ENCODE measurements at regions not wholly inside any gene's neighbourhood (a gene's known extent, or its start where the extent isn't known, plus 50 kb on each side); places are given as distances from the start of the nearest gene placed in this dataset.

DNA sequence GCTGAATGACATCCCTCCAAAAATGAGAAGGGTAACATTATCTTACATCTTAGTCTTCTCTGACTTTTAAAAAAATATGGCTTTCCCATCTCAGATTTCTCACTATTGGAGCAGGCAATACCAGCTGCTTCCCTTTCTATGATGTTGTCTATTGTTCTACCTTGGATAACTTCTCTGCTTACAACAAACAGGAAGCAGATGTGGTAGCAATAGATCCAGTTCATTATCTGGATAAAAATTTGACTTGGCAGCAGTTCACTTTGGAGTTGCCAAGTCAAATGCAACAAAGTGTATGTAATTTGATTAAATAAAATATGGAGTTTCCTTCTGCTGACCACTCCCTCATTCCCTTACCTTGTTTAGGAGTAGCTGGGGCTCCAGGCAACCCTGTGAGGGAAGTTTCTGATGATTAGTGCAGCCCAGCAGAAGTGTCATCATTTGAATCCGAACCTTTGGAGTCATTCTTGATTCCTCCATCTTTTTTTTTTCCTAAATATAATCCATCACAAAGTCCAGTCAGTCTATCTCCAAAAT lies 72.0 kb upstream of the GPRIN3 start:
- POLR2A ChIA-PET (ENCODE audit: unreplicated experiment), result no interaction called here

DNA sequence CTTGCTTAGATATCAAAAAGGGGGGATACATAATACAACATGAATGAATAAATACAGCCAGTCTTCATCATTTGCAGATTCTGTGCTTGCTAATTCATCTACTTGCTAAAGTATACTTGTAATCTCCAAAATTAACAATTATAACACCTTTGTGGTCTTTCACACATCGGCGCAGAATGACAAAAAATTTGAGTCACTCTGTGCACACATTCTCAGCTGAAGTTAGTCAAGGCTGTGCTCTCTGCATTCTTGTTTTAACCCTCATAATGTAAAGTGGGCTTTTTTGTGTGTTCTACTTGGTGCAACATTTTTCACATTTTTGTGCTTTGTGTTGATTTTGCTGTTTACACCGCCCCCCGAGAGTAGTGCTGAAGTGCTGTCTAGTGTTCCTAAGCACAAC lies 65.8 kb upstream of the GPRIN3 start:
- H3K4me3 ChIP-seq, result no peak overlapping the region
- no TSS peak for BruUV-seq (replicated peaks)
- H3K27ac ChIP-seq, result no peak overlapping the region
- ChIA-PET CTCF (no interaction called here), POLR2A (ENCODE audit: unreplicated experiment) (no interaction called here)
- no peaks in the 10 kb centered on the region for H3K9me2 ChIP-seq (ENCODE audit: insufficient read depth)
- no peaks in the 10 kb centered on the region for H3K27me3 ChIP-seq (ENCODE audit: insufficient read depth, low read depth)
- no peaks in the 10 kb centered on the region for H3K4me1 ChIP-seq (replicated peaks; ENCODE audit: insufficient read depth)
- H3K4me2 ChIP-seq, result no peak overlapping the region
- H4K20me1 ChIP-seq (ENCODE audit: insufficient read depth), result no peaks in the 10 kb centered on the region
- no peak overlapping the region for H2AFZ ChIP-seq
- H3K79me2 ChIP-seq (ENCODE audit: low read depth), result no peaks in the 10 kb centered on the region
- no peaks in the 10 kb centered on the region for H3F3A ChIP-seq (ENCODE audit: insufficient read depth, low read depth)
- intact Hi-C loops (cut with micrococcal nuclease; ENCODE audit: unreplicated experiment), result no loop called here
- H3K36me3 ChIP-seq (ENCODE audit: low read depth), result no peaks in the 10 kb centered on the region
- no peaks in the 10 kb centered on the region for H3K9me3 ChIP-seq (ENCODE audit: insufficient read depth, low read depth)
- no peak for DNase-seq
- TF ChIP-seq CTCF (conservative IDR thresholded peaks at IDR 0.05) (no peak), EZH2 (IDR thresholded peaks at IDR 0.05; ENCODE audit: low read depth) (no peak)

More for the DNA sequence above, 72.0 kb upstream of the GPRIN3 start:
- Histone ChIP-seq H3K36me3 (ENCODE audit: low read depth) (no peaks in the 10 kb centered on the region), H3K4me2 (no peak overlapping the region), H2AFZ (no peak overlapping the region), H4K20me1 (ENCODE audit: insufficient read depth) (no peaks in the 10 kb centered on the region), H3K4me1 (replicated peaks; ENCODE audit: insufficient read depth) (no peaks in the 10 kb centered on the region), H3K4me3 (no peak overlapping the region), H3K27me3 (ENCODE audit: insufficient read depth, low read depth) (no peaks in the 10 kb centered on the region), H3K9me2 (ENCODE audit: insufficient read depth) (no peaks in the 10 kb centered on the region), H3F3A (ENCODE audit: insufficient read depth, low read depth) (no peaks in the 10 kb centered on the region), H3K79me2 (ENCODE audit: low read depth) (no peaks in the 10 kb centered on the region), H3K9me3 (ENCODE audit: insufficient read depth, low read depth) (no peaks in the 10 kb centered on the region), H3K27ac (no peak overlapping the region)
- TF ChIP-seq EZH2 (IDR thresholded peaks at IDR 0.05; ENCODE audit: low read depth) (no peak), CTCF (conservative IDR thresholded peaks at IDR 0.05) (no peak)
- intact Hi-C loops (cut with micrococcal nuclease; ENCODE audit: unreplicated experiment), result no loop called here
- BruUV-seq (replicated peaks), result no TSS peak
- CTCF ChIA-PET, result interaction anchor here (0.6 kb wide), 1 partner anchor 462 kb away, joined by 3 read pairs; no protein-coding TSS in a partner anchor
- DNase-seq, result no peak

DNA sequence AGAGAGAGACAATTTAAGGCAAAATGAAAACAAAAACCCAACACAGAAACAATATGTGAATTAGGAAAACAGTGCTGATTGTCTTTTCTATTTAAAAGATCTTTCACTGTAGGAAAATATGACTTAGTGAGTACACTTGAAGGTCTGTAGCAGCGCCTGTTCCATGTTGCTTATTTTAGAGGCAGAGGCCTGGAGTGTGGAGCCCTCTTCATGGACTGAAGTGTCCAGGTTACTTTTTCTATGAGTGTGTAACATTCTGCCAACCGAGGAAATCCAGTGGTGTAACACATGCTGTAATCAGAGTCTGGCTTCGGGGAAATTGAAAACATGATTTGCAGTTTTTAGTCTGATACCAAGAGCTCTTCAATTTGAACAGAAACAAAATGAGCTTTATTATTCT lies 64.0 kb upstream of the GPRIN3 start:
- no peaks in the 10 kb centered on the region for H3K4me1 ChIP-seq (replicated peaks; ENCODE audit: insufficient read depth)
- intact Hi-C loops (cut with micrococcal nuclease; ENCODE audit: unreplicated experiment), result no loop called here
- CTCF ChIA-PET, result no interaction called here

More for the DNA sequence above, 64.0 kb upstream of the GPRIN3 start:
- H2AFZ ChIP-seq, result no peak overlapping the region
- TF ChIP-seq CTCF (conservative IDR thresholded peaks at IDR 0.05), result no peak
- H3K27ac ChIP-seq, result no peak overlapping the region
- no peak overlapping the region for H3K4me2 ChIP-seq
- no peaks in the 10 kb centered on the region for H3K9me2 ChIP-seq (ENCODE audit: insufficient read depth)
- no peak overlapping the region for H3K4me3 ChIP-seq
- H3K9me3 ChIP-seq (ENCODE audit: insufficient read depth, low read depth), result no peaks in the 10 kb centered on the region
- no peak for DNase-seq
- H3F3A ChIP-seq (ENCODE audit: insufficient read depth, low read depth), result no peaks in the 10 kb centered on the region
- POLR2A ChIA-PET (ENCODE audit: unreplicated experiment), result no interaction called here
- no peaks in the 10 kb centered on the region for H3K79me2 ChIP-seq (ENCODE audit: low read depth)
- H3K36me3 ChIP-seq (ENCODE audit: low read depth), result no peaks in the 10 kb centered on the region
- BruUV-seq (replicated peaks), result no TSS peak
- no peaks in the 10 kb centered on the region for H4K20me1 ChIP-seq (ENCODE audit: insufficient read depth)
- H3K27me3 ChIP-seq (ENCODE audit: insufficient read depth, low read depth), result no peaks in the 10 kb centered on the region
